Lower leg skin (tissue), 3 donors: ENCODE measurements at regions not wholly inside any gene's neighbourhood (a gene's known extent, or its start where the extent isn't known, plus 50 kb on each side); places are given as distances from the start of the nearest gene placed in this dataset.

ENCODE experiments used
- POLR2A ChIP-seq, 2 donors: fragments of 450-650 bp; IDR thresholded peaks; one replicate each; pipeline ENCODE4 v1.6.1; 2016 to 2017; ENCODE audit warnings: antibody characterized with exemption in 2 of 2, mild to moderate bottlenecking in 1 of 2, moderate library complexity in 1 of 2
- TF ChIP-seq, protein P1 (sequence below), 3 donors: fragments of 450-650 bp; IDR thresholded peaks; one replicate each; pipeline ENCODE4 v1.5.1; 2016; ENCODE audit warnings: antibody characterized with exemption in 3 of 3, mild to moderate bottlenecking in 3 of 3, moderate library complexity in 2 of 3

DNA sequence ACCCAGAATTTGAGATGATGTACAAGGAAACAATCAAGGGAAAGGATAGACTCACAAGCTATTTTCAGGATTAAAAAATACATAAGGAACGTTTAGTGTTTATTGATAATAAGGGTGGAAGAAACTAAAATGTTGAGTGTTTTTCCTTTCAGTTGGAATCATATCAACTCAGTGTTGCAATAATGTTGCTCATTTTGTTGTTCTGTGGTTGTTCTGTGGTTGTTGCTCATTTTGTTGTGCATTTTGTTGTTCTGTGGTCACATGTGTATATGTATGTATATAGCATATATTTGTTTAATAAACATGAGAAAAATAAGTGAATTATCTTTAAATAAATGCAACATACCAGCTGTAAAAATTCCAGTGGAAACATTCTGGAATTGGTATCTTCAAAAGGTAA lies 262.4 kb upstream of the SPRY2 start:
- TF ChIP-seq, protein P1, sequence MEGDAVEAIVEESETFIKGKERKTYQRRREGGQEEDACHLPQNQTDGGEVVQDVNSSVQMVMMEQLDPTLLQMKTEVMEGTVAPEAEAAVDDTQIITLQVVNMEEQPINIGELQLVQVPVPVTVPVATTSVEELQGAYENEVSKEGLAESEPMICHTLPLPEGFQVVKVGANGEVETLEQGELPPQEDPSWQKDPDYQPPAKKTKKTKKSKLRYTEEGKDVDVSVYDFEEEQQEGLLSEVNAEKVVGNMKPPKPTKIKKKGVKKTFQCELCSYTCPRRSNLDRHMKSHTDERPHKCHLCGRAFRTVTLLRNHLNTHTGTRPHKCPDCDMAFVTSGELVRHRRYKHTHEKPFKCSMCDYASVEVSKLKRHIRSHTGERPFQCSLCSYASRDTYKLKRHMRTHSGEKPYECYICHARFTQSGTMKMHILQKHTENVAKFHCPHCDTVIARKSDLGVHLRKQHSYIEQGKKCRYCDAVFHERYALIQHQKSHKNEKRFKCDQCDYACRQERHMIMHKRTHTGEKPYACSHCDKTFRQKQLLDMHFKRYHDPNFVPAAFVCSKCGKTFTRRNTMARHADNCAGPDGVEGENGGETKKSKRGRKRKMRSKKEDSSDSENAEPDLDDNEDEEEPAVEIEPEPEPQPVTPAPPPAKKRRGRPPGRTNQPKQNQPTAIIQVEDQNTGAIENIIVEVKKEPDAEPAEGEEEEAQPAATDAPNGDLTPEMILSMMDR (IDR thresholded peaks at IDR 0.05), result no peak
- TF ChIP-seq POLR2A (IDR thresholded peaks at IDR 0.05), result no peak
